Trophoblast cell (in vitro differentiated cells and primary cell): ENCODE measurements at regions not wholly inside any gene's neighbourhood (a gene's known extent, or its start where the extent isn't known, plus 50 kb on each side); places are given as distances from the start of the nearest gene placed in this dataset.

ENCODE experiments used
- DNase-seq, 2 donors: peaks; one replicate each; pipeline ENCODE4 v3.0.0-alpha.2; 2016
- H2AFZ ChIP-seq: 2 replicates; pipeline ENCODE4 v1.6.1; 2013; ENCODE audit warnings: low read length, moderate library complexity, mild to moderate bottlenecking; ENCODE audit not compliant: insufficient read depth, poor library complexity
- H2AK5ac ChIP-seq: 2 replicates; pipeline ENCODE4 v1.6.1; 2013; ENCODE audit warnings: mild to moderate bottlenecking, low read length
- H2BK120ac ChIP-seq: 2 replicates; pipeline ENCODE4 v1.6.1; 2013; ENCODE audit warnings: low read length, mild to moderate bottlenecking, moderate library complexity; ENCODE audit not compliant: insufficient read depth, poor library complexity
- H2BK12ac ChIP-seq: 2 replicates; pipeline ENCODE4 v1.6.1; 2013; ENCODE audit warnings: mild to moderate bottlenecking, low read length, moderate library complexity
- H2BK5ac ChIP-seq: 2 replicates; pipeline ENCODE4 v1.6.1; 2013; ENCODE audit warnings: low read length, low read depth, moderate library complexity, mild to moderate bottlenecking; ENCODE audit not compliant: poor library complexity
- H3K14ac ChIP-seq: 2 replicates; pipeline ENCODE4 v1.6.1; 2013; ENCODE audit warnings: mild to moderate bottlenecking, low read length
- H3K18ac ChIP-seq: 2 replicates; pipeline ENCODE4 v1.6.1; 2013; ENCODE audit warnings: mild to moderate bottlenecking, low read length
- H3K23ac ChIP-seq: 2 replicates; pipeline ENCODE4 v1.6.1; 2013; ENCODE audit warnings: low read length
- H3K27ac ChIP-seq: 2 replicates; pipeline ENCODE4 v1.5.1; 2013; ENCODE audit warnings: low read depth, mild to moderate bottlenecking, inconsistent platforms, low read length, moderate library complexity
- H3K27me3 ChIP-seq: 2 replicates; pipeline ENCODE4 v1.6.1; 2013; ENCODE audit warnings: inconsistent platforms, mild to moderate bottlenecking, low read length, moderate library complexity; ENCODE audit not compliant: insufficient read depth
- H3K36me3 ChIP-seq, 2 experiments: 1 replicate in 1 of 2; 2 replicates in 1 of 2; pipeline ENCODE4 v1.6.1; 2013; ENCODE audit warnings: low read length in 2 of 2, mild to moderate bottlenecking in 2 of 2, moderate library complexity in 1 of 2; ENCODE audit not compliant: insufficient read depth in 2 of 2, control insufficient read depth in 1 of 2
- H3K4ac ChIP-seq: 2 replicates; pipeline ENCODE4 v1.6.1; 2013; ENCODE audit warnings: low read depth, mild to moderate bottlenecking, low read length, moderate library complexity
- H3K4me1 ChIP-seq, 2 experiments: 1 replicate in 1 of 2; 2 replicates in 1 of 2; pipeline ENCODE4 v1.6.1; 2013; ENCODE audit warnings: low read length in 2 of 2, mild to moderate bottlenecking in 2 of 2, moderate library complexity in 1 of 2; ENCODE audit not compliant: insufficient read depth in 2 of 2, control insufficient read depth in 1 of 2
- H3K4me2 ChIP-seq: 2 replicates; pipeline ENCODE4 v1.6.1; 2013; ENCODE audit warnings: inconsistent platforms, mild to moderate bottlenecking, low read length, moderate library complexity
- H3K4me3 ChIP-seq: 2 replicates; pipeline ENCODE4 v1.5.1; 2013; ENCODE audit warnings: mild to moderate bottlenecking, low read depth, low read length, inconsistent platforms
- H3K79me1 ChIP-seq: one replicate; pipeline ENCODE4 v1.6.1; 2013; ENCODE audit warnings: low read length
- H3K79me2 ChIP-seq: 2 replicates; pipeline ENCODE4 v1.6.1; 2013; ENCODE audit warnings: low read length, mild to moderate bottlenecking; ENCODE audit not compliant: control insufficient read depth, insufficient read depth, poor library complexity
- H3K9ac ChIP-seq: 2 replicates; pipeline ENCODE4 v1.6.1; 2013; ENCODE audit warnings: mild to moderate bottlenecking, low read length
- H3K9me3 ChIP-seq: 2 replicates; pipeline ENCODE4 v1.6.1; 2013; ENCODE audit warnings: low read depth, mild to moderate bottlenecking, control low read depth, inconsistent platforms, low read length; ENCODE audit not compliant: insufficient read depth
- H4K12ac ChIP-seq: 2 replicates; pipeline ENCODE4 v1.6.1; 2013; ENCODE audit warnings: low read depth, mild to moderate bottlenecking, low read length, moderate library complexity
- H4K8ac ChIP-seq: 2 replicates; pipeline ENCODE4 v1.6.1; 2013; ENCODE audit warnings: low read depth, mild to moderate bottlenecking, low read length, moderate library complexity
- H4K91ac ChIP-seq: one replicate; pipeline ENCODE4 v1.6.1; 2013; ENCODE audit warnings: low read depth, mild to moderate bottlenecking, low read length, moderate library complexity
- WGBS: extraction: QIAGEN DNeasy Blood & Tissue Kit; methylation state at CpG from one replicate; pipeline ENCODE4 v1.1.7; 2013; ENCODE audit warnings: missing lambda C conversion rate; ENCODE audit not compliant: insufficient read length, insufficient coverage; ENCODE audit errors: extremely low coverage; 5-methylcytosine and 5-hydroxymethylcytosine counted together

DNA sequence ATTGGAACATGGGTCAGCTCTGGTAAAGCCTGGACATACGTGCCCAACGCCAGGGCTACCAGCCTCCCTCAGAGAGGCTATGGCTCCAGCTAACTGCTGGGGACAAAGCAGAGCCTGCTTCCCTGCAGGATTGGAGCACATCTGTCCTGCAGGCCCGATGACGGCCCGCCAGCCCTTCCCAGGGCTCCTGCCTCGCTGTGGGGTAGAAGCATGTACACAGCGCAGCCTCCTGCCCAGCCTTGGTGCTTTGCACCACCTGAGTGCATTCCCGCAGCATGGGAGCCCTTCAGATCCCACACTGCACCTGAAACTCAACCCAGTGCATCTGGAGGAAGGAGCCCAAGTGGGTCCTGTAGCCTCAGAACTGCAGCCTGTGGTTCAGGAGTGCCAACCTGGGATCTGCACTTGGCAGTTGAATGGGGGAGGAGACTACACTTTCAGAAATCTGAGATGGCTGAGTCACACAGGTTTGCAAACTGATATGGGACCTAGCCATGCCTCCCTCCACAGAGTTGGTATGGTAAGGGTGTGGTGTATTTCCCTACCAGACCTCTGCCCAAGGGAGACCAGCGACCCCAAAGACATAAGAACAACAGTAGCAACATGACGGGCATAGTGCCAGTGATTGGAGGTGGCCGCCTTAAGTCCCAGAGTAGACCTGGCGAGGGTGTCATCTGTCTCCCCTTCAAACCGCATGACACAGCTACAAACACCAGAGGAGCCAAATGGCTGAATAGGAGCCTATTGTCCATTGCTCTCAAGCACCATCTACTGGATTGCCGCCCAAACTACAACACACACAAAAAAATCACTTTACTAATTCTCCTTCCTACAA, 273.9 kb upstream of the MIS18BP1 start:
- H3K36me3 ChIP-seq: no peaks in the 10 kb centered on the region
- no peak overlapping the region for H2BK5ac ChIP-seq
- no peak overlapping the region for H2BK12ac ChIP-seq
- no peak overlapping the region for H4K12ac ChIP-seq
- H3K14ac ChIP-seq: no peak overlapping the region
- no peak overlapping the region for H3K4ac ChIP-seq
- no peak overlapping the region for H4K91ac ChIP-seq
- no peak overlapping the region for H3K18ac ChIP-seq
- no peaks in the 10 kb centered on the region for H3K4me1 ChIP-seq
- WGBS: 100% methylated on average over 1 of the region's 14 CpGs
- peak in 1 of 2 donors; percentile 31 for DNase-seq
- H3K27ac ChIP-seq: no peak overlapping the region
- H2AFZ ChIP-seq: no peak overlapping the region
- no peak overlapping the region for H3K4me3 ChIP-seq
- H3K79me1 ChIP-seq: no peaks in the 10 kb centered on the region
- H3K9me3 ChIP-seq: no peaks in the 10 kb centered on the region
- H2BK120ac ChIP-seq: no peak overlapping the region
- H3K23ac ChIP-seq: no peak overlapping the region
- H4K8ac ChIP-seq: no peak overlapping the region
- no peak overlapping the region for H2AK5ac ChIP-seq
- no peak overlapping the region for H3K4me2 ChIP-seq
- H3K9ac ChIP-seq: no peak overlapping the region
- H3K79me2 ChIP-seq: no peaks in the 10 kb centered on the region
- no peaks in the 10 kb centered on the region for H3K27me3 ChIP-seq

DNA sequence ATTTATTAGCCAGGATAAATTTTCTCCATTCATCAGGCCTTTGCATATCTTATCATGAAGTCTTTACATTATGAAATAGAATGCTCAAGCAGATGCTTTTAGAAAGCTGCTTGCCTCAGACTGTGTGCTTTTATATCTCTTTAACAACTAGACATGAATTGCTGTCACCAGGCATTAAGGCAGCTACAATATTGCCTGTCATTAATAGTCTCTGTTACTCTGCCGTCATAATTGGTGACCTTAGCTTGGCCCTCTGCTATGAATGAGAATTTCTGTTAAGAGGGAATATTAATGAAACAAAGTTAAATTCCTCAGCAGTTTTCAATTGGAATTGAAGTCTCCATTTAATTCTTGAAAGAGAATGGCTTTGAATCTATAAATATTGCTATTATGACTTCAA, 266.8 kb upstream of the MIS18BP1 start:
- no peak overlapping the region for H4K91ac ChIP-seq
- H2BK12ac ChIP-seq: no peak overlapping the region
- no peak overlapping the region for H4K12ac ChIP-seq
- no peak overlapping the region for H3K4ac ChIP-seq
- H3K4me3 ChIP-seq: no peak overlapping the region
- no peak overlapping the region for H3K18ac ChIP-seq
- H3K14ac ChIP-seq: no peak overlapping the region
- no peaks in the 10 kb centered on the region for H3K79me2 ChIP-seq
- H3K23ac ChIP-seq: no peak overlapping the region
- no peak overlapping the region for H2AK5ac ChIP-seq
- H3K9ac ChIP-seq: no peak overlapping the region
- no peak overlapping the region for H2BK5ac ChIP-seq
- no peaks in the 10 kb centered on the region for H3K27me3 ChIP-seq
- H3K4me2 ChIP-seq: no peak overlapping the region
- DNase-seq: no peak
- no peaks in the 10 kb centered on the region for H3K9me3 ChIP-seq
- no peak overlapping the region for H2AFZ ChIP-seq
- H3K79me1 ChIP-seq: no peaks in the 10 kb centered on the region
- H4K8ac ChIP-seq: no peak overlapping the region
- no peaks in the 10 kb centered on the region for H3K4me1 ChIP-seq
- H3K36me3 ChIP-seq: no peaks in the 10 kb centered on the region
- no peak overlapping the region for H3K27ac ChIP-seq
- no peak overlapping the region for H2BK120ac ChIP-seq
- no CpG with 5 or more reads among the region's 1 CpG for WGBS

DNA sequence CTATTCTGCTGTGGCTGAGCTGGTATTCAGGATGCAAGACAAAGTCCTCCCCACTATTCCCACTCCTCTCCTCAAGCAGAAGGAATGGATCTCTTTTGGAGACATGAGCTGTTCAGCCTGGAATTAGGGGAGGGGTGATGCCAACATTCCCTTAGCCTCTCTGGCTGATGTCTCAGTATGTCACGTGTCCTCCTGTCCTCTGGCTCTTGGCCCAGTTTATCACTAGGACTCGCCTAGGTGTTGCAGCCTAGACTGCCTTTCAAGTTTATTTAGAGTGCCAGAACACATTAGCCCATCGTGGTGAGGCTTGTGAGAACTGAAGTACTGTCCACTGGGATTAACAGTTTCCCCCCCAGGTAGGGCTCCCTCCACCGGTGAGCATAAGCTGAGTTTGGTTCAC, 239.9 kb upstream of the MIS18BP1 start:
- DNase-seq: no peak
- no peak overlapping the region for H3K4me3 ChIP-seq
- H3K23ac ChIP-seq: no peak overlapping the region
- no peaks in the 10 kb centered on the region for H3K79me2 ChIP-seq
- H3K4me2 ChIP-seq: no peak overlapping the region
- H3K9ac ChIP-seq: no peak overlapping the region
- no peaks in the 10 kb centered on the region for H3K79me1 ChIP-seq
- H4K12ac ChIP-seq: no peak overlapping the region
- H3K27ac ChIP-seq: no peak overlapping the region
- no peak overlapping the region for H2BK12ac ChIP-seq
- no peaks in the 10 kb centered on the region for H3K36me3 ChIP-seq
- no peak overlapping the region for H3K4ac ChIP-seq
- no peaks in the 10 kb centered on the region for H3K27me3 ChIP-seq
- H4K91ac ChIP-seq: no peak overlapping the region
- H2AK5ac ChIP-seq: no peak overlapping the region
- no peak overlapping the region for H3K18ac ChIP-seq
- no peak overlapping the region for H2AFZ ChIP-seq
- no CpG with 5 or more reads among the region's 4 CpGs for WGBS
- no peak overlapping the region for H3K14ac ChIP-seq
- no peaks in the 10 kb centered on the region for H3K9me3 ChIP-seq
- H3K4me1 ChIP-seq: no peaks in the 10 kb centered on the region
- no peak overlapping the region for H4K8ac ChIP-seq
- H2BK5ac ChIP-seq: no peak overlapping the region
- H2BK120ac ChIP-seq: no peak overlapping the region

DNA sequence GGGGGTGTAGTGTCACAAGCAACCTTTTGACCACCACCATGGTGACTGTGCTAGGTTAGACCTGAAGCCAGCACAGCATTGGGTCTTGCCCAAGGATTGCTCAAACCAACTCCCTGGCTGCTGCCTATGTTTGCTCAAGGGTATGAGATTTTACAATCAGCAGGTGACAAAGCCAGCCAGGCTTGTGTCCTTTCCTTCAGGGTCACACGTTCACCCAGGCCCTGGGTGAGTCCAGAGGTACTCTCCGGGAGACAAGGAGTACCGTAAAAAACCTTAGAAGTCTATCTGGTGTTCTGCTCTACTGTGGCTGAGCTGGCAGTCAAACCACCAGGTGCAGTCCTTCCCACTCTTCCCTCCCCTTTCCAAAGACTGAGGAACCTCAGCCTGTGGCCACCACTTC, 238.9 kb upstream of the MIS18BP1 start:
- H3K4me3 ChIP-seq: no peak overlapping the region
- H3K9me3 ChIP-seq: no peaks in the 10 kb centered on the region
- no peak overlapping the region for H3K23ac ChIP-seq
- no peaks in the 10 kb centered on the region for H3K79me1 ChIP-seq
- H4K91ac ChIP-seq: no peak overlapping the region
- H3K9ac ChIP-seq: no peak overlapping the region
- H3K14ac ChIP-seq: no peak overlapping the region
- no peak for DNase-seq
- H4K12ac ChIP-seq: no peak overlapping the region
- no peak overlapping the region for H2BK12ac ChIP-seq
- H2AFZ ChIP-seq: no peak overlapping the region
- H3K4me1 ChIP-seq: no peaks in the 10 kb centered on the region
- no peak overlapping the region for H2AK5ac ChIP-seq
- no peak overlapping the region for H3K4me2 ChIP-seq
- H2BK120ac ChIP-seq: no peak overlapping the region
- no peaks in the 10 kb centered on the region for H3K79me2 ChIP-seq
- no peak overlapping the region for H3K18ac ChIP-seq
- H3K36me3 ChIP-seq: no peaks in the 10 kb centered on the region
- H4K8ac ChIP-seq: no peak overlapping the region
- H3K27ac ChIP-seq: no peak overlapping the region
- no peaks in the 10 kb centered on the region for H3K27me3 ChIP-seq
- H2BK5ac ChIP-seq: no peak overlapping the region
- H3K4ac ChIP-seq: no peak overlapping the region
- no CpG with 5 or more reads among the region's 3 CpGs for WGBS
